ENCODE measurements at regions not wholly inside any gene's neighbourhood (a gene's known extent, or its start where the extent isn't known, plus 50 kb on each side); places are given as distances from the start of the nearest gene placed in this dataset.

DNA sequence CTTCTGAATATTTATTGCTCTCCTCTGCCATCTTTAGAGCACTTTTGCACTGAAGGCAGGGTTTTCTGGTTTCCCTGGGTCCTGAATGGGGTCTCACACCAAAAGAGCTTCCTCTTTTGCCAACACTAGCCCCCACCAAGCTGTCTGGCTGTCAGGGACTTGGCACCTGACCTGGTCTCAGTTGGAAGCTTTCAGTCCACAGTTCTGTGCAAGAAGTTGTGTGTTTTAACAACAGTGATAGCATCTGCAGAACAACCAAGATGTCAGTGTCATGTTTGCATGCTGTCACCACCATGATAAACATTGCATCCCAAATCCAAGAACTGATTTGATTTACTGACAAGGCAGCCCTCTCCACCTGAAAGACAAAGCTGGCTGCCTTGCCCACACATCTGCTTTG, 448.5 kb upstream of the CCL2 start:
- no peak for DNase-seq (ENCODE audit: low read depth)
- TF ChIP-seq, protein P1, sequence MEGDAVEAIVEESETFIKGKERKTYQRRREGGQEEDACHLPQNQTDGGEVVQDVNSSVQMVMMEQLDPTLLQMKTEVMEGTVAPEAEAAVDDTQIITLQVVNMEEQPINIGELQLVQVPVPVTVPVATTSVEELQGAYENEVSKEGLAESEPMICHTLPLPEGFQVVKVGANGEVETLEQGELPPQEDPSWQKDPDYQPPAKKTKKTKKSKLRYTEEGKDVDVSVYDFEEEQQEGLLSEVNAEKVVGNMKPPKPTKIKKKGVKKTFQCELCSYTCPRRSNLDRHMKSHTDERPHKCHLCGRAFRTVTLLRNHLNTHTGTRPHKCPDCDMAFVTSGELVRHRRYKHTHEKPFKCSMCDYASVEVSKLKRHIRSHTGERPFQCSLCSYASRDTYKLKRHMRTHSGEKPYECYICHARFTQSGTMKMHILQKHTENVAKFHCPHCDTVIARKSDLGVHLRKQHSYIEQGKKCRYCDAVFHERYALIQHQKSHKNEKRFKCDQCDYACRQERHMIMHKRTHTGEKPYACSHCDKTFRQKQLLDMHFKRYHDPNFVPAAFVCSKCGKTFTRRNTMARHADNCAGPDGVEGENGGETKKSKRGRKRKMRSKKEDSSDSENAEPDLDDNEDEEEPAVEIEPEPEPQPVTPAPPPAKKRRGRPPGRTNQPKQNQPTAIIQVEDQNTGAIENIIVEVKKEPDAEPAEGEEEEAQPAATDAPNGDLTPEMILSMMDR (conservative IDR thresholded peaks at IDR 0.05; ENCODE audit: low read depth, low read length) = no peak
- H3K4me3 ChIP-seq (ENCODE audit: low read depth, low read length) = no peak overlapping the region

DNA sequence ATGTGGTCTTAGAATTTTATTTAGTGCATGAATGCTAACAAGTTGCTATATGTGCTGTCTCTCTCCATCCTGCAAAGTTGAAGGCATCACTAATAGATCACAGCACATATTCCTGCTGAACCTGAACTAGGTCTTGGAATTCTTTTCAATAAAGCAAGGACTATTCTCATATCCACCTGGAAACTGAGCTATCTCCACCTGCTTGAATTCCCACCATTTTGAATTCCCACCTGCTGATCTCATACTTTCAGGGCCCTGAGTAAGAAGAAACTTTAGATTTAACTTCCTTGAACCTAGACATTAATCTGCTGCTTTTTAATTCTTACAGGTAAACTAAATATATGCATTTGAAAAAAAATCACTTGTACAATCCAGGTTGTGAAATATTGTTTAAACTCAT, 445.3 kb upstream of the CCL2 start:
- H3K4me3 ChIP-seq (ENCODE audit: low read depth, low read length) = no peak overlapping the region

DNA sequence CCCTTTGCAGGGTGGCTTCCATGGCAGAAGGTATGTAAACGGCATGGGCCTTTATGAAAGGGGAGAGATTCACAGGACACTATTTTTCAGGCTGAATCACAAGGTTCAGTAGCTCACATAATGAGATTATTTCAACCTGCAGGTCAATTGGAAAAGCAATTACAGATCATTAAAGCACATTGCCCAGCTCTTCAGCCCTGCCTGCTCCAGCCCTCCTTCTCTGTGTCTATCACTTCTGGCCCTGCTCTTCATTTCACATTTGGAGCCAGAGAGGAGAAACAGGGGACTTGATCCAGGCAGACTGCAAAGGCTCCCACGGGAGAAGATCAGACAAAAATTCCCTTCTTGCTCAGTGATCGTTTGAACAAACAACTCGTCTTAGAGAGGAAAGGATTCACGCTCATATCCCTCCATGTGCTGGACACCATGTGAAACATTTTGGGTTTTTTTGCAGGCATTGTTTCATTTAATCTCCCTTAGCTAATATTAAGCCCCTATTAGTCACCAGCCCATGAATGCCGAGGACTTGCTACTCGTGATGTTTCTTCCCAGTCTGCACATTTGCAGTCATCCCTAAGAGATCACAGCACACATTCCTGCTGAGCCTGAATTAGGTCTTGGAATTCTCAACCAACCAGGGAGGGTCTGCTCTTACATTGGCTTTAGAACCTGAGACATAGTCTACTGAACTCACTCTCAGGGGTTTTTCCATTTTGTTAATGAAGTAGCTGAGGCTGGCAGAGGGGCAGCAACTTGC, 443.9 kb upstream of the CCL2 start:
- DNase-seq (ENCODE audit: low read depth) = no peak
- TF ChIP-seq, protein P1 (conservative IDR thresholded peaks at IDR 0.05; ENCODE audit: low read depth, low read length) = no peak
- no peak overlapping the region for H3K4me3 ChIP-seq (ENCODE audit: low read depth, low read length)

More for the DNA sequence above, 445.3 kb upstream of the CCL2 start:
- DNase-seq (ENCODE audit: low read depth) = no peak
- TF ChIP-seq, protein P1 (conservative IDR thresholded peaks at IDR 0.05; ENCODE audit: low read depth, low read length) = no peak

DNA sequence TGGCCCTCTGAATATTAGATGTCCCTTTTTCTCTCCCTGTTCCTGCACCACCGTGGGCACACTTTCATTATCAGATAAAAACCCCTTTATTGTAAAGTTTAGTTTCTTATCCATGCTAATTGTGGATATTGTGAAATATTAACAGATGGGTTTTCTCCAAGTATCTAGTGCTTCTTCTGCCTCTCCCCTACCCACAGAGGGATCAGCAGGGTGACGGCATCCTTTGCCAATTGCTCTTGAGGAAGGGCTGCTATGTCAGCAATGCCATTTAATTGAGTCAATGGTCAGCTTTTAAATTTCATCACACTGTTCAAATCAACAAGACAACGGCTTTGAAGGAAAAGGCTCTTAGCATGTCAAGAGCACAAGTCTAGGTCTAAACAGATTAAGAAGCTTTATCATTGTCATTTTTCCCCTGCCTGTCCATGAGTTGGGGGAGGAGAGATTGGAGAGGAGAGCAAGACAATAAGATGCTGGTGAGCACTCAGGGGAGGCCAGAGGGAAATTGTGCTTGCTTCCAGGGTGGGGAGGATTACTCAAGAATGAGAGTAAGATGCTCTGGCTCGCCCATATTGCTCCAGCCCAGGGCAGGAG, 443.0 kb upstream of the CCL2 start:
- DNase-seq (ENCODE audit: low read depth) = no peak
- H3K4me3 ChIP-seq (ENCODE audit: low read depth, low read length) = no peak overlapping the region
- TF ChIP-seq, protein P1 (conservative IDR thresholded peaks at IDR 0.05; ENCODE audit: low read depth, low read length) = no peak

DNA sequence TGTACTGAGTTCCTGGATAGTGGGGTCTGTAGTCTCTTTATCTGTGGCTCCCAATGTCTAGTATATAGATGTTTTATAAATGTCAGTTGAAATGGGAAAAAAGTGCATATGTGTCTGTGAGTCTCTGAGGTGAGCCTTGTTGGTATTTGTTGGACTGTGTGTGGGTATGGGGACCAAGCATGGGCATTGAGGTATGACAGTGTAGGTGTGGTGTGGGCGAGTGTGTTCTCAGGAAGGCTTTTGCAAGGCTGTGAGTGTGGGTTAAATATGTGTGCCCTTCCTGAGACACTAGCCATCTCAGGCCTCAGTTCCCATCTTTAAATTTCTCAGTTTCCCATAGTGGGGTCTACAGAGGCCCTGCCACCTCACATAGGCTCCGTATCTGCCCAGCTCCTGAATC, 440.2 kb upstream of the CCL2 start:
- no peak overlapping the region for H3K4me3 ChIP-seq (ENCODE audit: low read depth, low read length)
- TF ChIP-seq, protein P1 (conservative IDR thresholded peaks at IDR 0.05; ENCODE audit: low read depth, low read length) = no peak
- DNase-seq (ENCODE audit: low read depth) = no peak

DNA sequence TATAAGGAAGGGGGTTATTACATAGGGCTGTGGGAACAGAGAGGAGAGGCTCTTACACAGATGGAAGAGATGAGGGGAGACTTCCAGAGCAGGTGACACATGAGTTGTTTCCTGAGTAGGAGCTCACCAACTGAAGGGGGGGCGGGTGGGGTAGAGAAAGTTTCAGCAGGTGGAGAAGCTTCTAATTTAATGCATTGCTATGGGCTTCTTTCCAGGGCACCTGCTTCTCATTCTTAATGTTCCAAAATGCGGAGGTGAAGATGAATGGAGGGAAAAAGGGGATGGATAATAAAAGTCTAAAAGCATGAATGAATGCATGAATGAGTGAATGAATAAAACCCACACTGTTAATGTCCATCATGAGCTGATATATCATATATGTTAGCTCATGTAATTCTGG, 439.0 kb upstream of the CCL2 start:
- no peak for DNase-seq (ENCODE audit: low read depth)
- TF ChIP-seq, protein P1 (conservative IDR thresholded peaks at IDR 0.05; ENCODE audit: low read depth, low read length) = no peak
- H3K4me3 ChIP-seq (ENCODE audit: low read depth, low read length) = no peak overlapping the region
